OCI-LY7 (cell line): ENCODE measurements at regions not wholly inside any gene's neighbourhood (a gene's known extent, or its start where the extent isn't known, plus 50 kb on each side); places are given as distances from the start of the nearest gene placed in this dataset.

Experiments used
- EZH2phosphoT487 ChIP-seq: fragments of 200-600 bp; sonication (generic); IDR thresholded peaks from 2 replicates; pipeline ENCODE4 v1.6.1; 2018; ENCODE audit warnings: low read depth, borderline replicate concordance, mild to moderate bottlenecking, mixed run types, antibody characterized with exemption, low read length, moderate library complexity, mixed read lengths
- TF ChIP-seq, protein P1 (sequence below): fragments of 200-600 bp; sonication (generic); conservative IDR thresholded peaks from 2 replicates; pipeline ENCODE4 v1.5.1; 2014; ENCODE audit warnings: mild to moderate bottlenecking, antibody characterized with exemption, low read length, moderate library complexity, mixed read lengths

DNA sequence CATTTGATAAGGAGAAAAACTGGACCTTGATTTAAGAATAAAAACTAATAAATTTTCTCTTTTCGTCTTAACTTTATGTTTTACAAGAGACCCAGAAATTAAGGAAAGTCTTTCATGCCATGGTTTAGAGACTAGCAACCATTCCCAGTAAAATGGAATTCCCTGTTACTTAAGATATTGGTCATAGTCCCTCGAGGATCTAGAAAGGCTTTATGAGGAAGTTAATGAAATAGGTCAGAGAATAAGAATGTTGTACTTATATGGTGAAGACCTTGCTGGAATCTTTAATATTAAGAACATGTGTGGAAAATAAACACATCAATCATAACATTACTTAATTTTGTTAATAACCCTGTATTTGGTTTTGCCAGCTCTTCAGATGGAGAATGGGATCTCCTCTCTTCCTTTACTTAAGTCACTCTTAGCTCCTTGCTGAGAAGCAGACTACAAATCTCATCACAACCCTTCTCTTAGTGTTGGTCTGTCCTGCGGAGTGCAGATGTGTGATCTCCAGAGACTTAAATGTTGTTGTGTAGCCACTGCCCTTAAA, 382.9 kb downstream of the QKI start:
- TF ChIP-seq, protein P1, sequence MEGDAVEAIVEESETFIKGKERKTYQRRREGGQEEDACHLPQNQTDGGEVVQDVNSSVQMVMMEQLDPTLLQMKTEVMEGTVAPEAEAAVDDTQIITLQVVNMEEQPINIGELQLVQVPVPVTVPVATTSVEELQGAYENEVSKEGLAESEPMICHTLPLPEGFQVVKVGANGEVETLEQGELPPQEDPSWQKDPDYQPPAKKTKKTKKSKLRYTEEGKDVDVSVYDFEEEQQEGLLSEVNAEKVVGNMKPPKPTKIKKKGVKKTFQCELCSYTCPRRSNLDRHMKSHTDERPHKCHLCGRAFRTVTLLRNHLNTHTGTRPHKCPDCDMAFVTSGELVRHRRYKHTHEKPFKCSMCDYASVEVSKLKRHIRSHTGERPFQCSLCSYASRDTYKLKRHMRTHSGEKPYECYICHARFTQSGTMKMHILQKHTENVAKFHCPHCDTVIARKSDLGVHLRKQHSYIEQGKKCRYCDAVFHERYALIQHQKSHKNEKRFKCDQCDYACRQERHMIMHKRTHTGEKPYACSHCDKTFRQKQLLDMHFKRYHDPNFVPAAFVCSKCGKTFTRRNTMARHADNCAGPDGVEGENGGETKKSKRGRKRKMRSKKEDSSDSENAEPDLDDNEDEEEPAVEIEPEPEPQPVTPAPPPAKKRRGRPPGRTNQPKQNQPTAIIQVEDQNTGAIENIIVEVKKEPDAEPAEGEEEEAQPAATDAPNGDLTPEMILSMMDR = no peak
- no peak for TF ChIP-seq EZH2phosphoT487
